Endothelial cell of umbilical vein (primary cell): ENCODE measurements at regions not wholly inside any gene's neighbourhood (a gene's known extent, or its start where the extent isn't known, plus 50 kb on each side); places are given as distances from the start of the nearest gene placed in this dataset.

ENCODE experiments used
- BruUV-seq: library from RNA; stranded (reverse); fragments of 400-500 nt; replicated peaks from 2 replicates; lab custom pipeline; 2021; lab: Mats Ljungman, UMichigan
- CTCF ChIA-PET: fragments of 300-600, 350-600 bp; sonication (Branson Sonifier 250); formaldehyde crosslinking; loops from one replicate; lab custom pipeline; 2021; ENCODE audit warnings: antibody characterized with exemption, inconsistent platforms; lab: Charles Lee
- POLR2A ChIA-PET: fragments of 300-600, 350-600 bp; sonication (Branson Sonifier 250); formaldehyde crosslinking; loops from one replicate; lab custom pipeline; 2021; ENCODE audit warnings: antibody characterized with exemption, inconsistent platforms; lab: Charles Lee
- DNase-seq: peaks from one replicate; pipeline ENCODE4 v3.0.0-alpha.2; 2011; ENCODE audit warnings: low read depth, low spot score
- FAIRE-seq: peaks from 2 replicates; lab custom pipeline; 2011; peaks lifted over from hg19 to GRCh38; lab: Jason Lieb, UNC
- H2AFZ ChIP-seq: 2 replicates; pipeline ENCODE4 v1.6.0; 2012; ENCODE audit warnings: low read depth, low read length, control low read depth, inconsistent platforms
- H3K27ac ChIP-seq: 2 replicates; pipeline ENCODE4 v1.5.1; 2011; ENCODE audit warnings: low read depth, mild to moderate bottlenecking, control low read depth, low read length, moderate library complexity; ENCODE audit not compliant: insufficient read depth
- H3K27me3 ChIP-seq, 2 experiments: 2 replicates each; pipeline versions ENCODE4 v1.6.0 to v1.6.1; 2011; ENCODE audit warnings: low read length in 2 of 2, mixed read lengths in 1 of 2; ENCODE audit not compliant: control insufficient read depth in 2 of 2, insufficient read depth in 2 of 2
- H3K36me3 ChIP-seq, 2 experiments: 2 replicates in 1 of 2; 3 replicates in 1 of 2; pipeline ENCODE4 v1.5.1; 2011; ENCODE audit warnings: low read length in 2 of 2, mild to moderate bottlenecking in 1 of 2, moderate library complexity in 1 of 2; ENCODE audit not compliant: control insufficient read depth in 2 of 2, insufficient read depth in 2 of 2; ENCODE audit errors: extremely low read depth in 1 of 2
- H3K4me1 ChIP-seq: 3 replicates; pipeline ENCODE4 v1.5.1; 2011; ENCODE audit warnings: mild to moderate bottlenecking, low read length; ENCODE audit not compliant: control insufficient read depth, insufficient read depth; ENCODE audit errors: extremely low read depth
- H3K4me2 ChIP-seq: 2 replicates; pipeline ENCODE4 v1.6.1; 2011; ENCODE audit warnings: low read length, control low read depth, mixed read lengths; ENCODE audit not compliant: insufficient read depth
- H3K4me3 ChIP-seq, 3 experiments: fragments of 200-600 bp in 1 of 3; sonication (generic), shearing (Covaris generic) in 1 of 3; replicated peaks in 1 of 3; 2 replicates each; pipeline ENCODE4 v1.5.1; 2011 to 2016; ENCODE audit warnings: control low read depth in 3 of 3, low read length in 3 of 3, mild to moderate bottlenecking in 2 of 3, inconsistent platforms in 1 of 3, low read depth in 1 of 3, moderate library complexity in 1 of 3; ENCODE audit not compliant: insufficient read depth in 1 of 3
- H3K79me2 ChIP-seq: 2 replicates; pipeline ENCODE4 v1.6.0; 2012; ENCODE audit warnings: low read length, inconsistent platforms; ENCODE audit not compliant: control insufficient read depth, insufficient read depth
- H3K9ac ChIP-seq: replicated peaks from 2 replicates; pipeline ENCODE3; 2011; ENCODE audit warnings: low read length, control low read depth; ENCODE audit not compliant: insufficient read depth; ENCODE audit errors: extremely low read depth
- H3K9me1 ChIP-seq: replicated peaks from 3 replicates; pipeline ENCODE4 v1.6.0; 2011; ENCODE audit warnings: mild to moderate bottlenecking, low read length; ENCODE audit not compliant: control insufficient read depth, insufficient read depth; ENCODE audit errors: extremely low read depth
- H3K9me3 ChIP-seq: replicated peaks from 2 replicates; pipeline ENCODE4 v1.5.1; 2012; ENCODE audit warnings: low read length, inconsistent platforms; ENCODE audit not compliant: control insufficient read depth, insufficient read depth
- H4K20me1 ChIP-seq: replicated peaks from 2 replicates; pipeline ENCODE3; 2011; ENCODE audit warnings: mild to moderate bottlenecking, low read length; ENCODE audit not compliant: control insufficient read depth, insufficient read depth; ENCODE audit errors: extremely low read depth
- EZH2 ChIP-seq: IDR thresholded peaks from 2 replicates; pipeline ENCODE4 v1.6.1; 2012; ENCODE audit warnings: borderline replicate concordance, low read depth, mild to moderate bottlenecking, moderate library complexity, low read length, inconsistent platforms; ENCODE audit not compliant: severe bottlenecking
- FOS ChIP-seq: IDR thresholded peaks from 2 replicates; pipeline ENCODE4 v1.6.1; 2011; ENCODE audit warnings: mild to moderate bottlenecking, low read length, moderate library complexity, borderline replicate concordance; ENCODE audit not compliant: insufficient read depth
- GATA2 ChIP-seq: IDR thresholded peaks from 2 replicates; pipeline ENCODE4 v1.7.0; 2011; ENCODE audit warnings: low read depth, mild to moderate bottlenecking, moderate library complexity, mixed read lengths, low read length; ENCODE audit not compliant: insufficient read length, insufficient read depth
- JUN ChIP-seq: IDR thresholded peaks from 2 replicates; pipeline ENCODE4 v1.6.1; 2011; ENCODE audit warnings: borderline replicate concordance, low read depth; ENCODE audit not compliant: insufficient read length, insufficient read depth
- MYC ChIP-seq: IDR thresholded peaks from one replicate; pipeline ENCODE4 v1.6.1; 2011; ENCODE audit warnings: mild to moderate bottlenecking, low read depth, low read length
- POLR2A ChIP-seq: IDR thresholded peaks from 2 replicates; pipeline ENCODE4 v1.6.1; 2012; ENCODE audit warnings: low read depth, mild to moderate bottlenecking, control low read depth, low read length
- POLR2AphosphoS5 ChIP-seq: IDR thresholded peaks from 2 replicates; pipeline ENCODE4 v1.6.1; 2012; ENCODE audit warnings: low read depth, mild to moderate bottlenecking, control low read depth, low read length, moderate library complexity; ENCODE audit not compliant: insufficient read depth
- dilution Hi-C: fragments of 300-500 bp; cut with MboI; formaldehyde crosslinking; loops from one replicate; pipeline ENCODE4 v1.15.0; 2019; ENCODE audit warnings: low sequenced_read_pairs; ENCODE audit not compliant: extremely low pct_ligation_motif_present
- intact Hi-C: fragments of 100-400 bp; cut with micrococcal nuclease; formaldehyde crosslinking; loops from one replicate; pipeline ENCODE4 v1.10.0; 2022
- TF ChIP-seq, protein P1 (sequence below), 2 donors: IDR thresholded peaks; 1 replicate in 1 of 2; 2 replicates in 1 of 2; pipeline ENCODE4 v1.5.1; 2011; ENCODE audit warnings: low read length in 2 of 2, mild to moderate bottlenecking in 2 of 2, moderate library complexity in 2 of 2, control low read depth in 1 of 2, inconsistent platforms in 1 of 2, low read depth in 1 of 2; ENCODE audit not compliant: insufficient read depth in 1 of 2; ENCODE audit errors: extremely low read depth in 1 of 2
- TF ChIP-seq, protein P2 (sequence below): IDR thresholded peaks from 2 replicates; pipeline ENCODE4 v1.6.1; 2011; ENCODE audit not compliant: insufficient read depth, insufficient read length

DNA sequence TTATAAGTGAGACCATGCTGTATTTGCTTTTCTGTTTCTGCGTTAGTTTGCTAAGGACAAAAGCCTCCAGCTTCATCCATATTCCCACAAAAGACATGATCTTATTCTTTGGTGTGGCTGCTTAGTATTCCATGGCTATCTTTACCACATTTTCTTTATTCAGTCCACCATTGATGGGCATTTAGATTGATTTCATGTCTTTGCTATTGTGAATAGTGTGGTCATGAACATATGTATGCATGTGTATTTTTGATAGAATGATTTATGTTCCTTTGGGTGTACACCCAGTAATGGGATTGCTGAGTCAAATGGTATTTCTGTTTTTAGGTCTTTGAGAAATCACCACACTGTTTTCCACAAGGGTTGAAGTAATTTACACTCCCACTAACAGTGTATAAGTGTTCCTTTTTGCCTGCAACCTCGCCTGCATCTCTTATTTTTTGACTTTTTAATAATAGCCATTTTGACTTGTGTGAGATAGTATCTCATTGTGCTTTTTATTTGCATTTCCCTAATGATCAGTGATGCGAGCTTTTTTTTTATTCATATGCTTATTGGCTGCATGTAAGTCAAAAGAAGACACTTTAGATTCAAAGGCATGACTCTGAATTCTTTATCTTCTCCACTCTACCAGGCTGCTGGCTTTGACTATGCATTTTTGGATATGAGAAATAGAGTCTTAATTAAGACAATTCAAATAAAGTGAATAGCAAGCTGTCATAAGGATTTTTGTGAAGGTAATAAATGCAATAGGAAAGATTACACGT lies 183.3 kb upstream of the SYNPR start:
- Histone ChIP-seq H3K4me2 (no peak overlapping the region), H3K9me1 (no peaks in the 10 kb centered on the region), H3K27me3 (no peaks in the 10 kb centered on the region), H3K4me1 (no peaks in the 10 kb centered on the region), H2AFZ (no peak overlapping the region), H3K27ac (no peak overlapping the region), H3K9ac (no peak overlapping the region), H4K20me1 (no peaks in the 10 kb centered on the region), H3K9me3 (peaks cover 2% of the 10 kb centered on the region), H3K79me2 (no peaks in the 10 kb centered on the region), H3K36me3 (no peaks in the 10 kb centered on the region), H3K4me3 (no peak overlapping the region)
- intact Hi-C loops (no loop called here), dilution Hi-C loops (no loop called here)
- ChIA-PET POLR2A (no interaction called here), CTCF (no interaction called here)
- BruUV-seq, result no TSS peak
- TF ChIP-seq POLR2A (no peak), JUN (no peak), POLR2AphosphoS5 (no peak), GATA2 (no peak), FOS (no peak), MYC (no peak), EZH2 (no peak)
- TF ChIP-seq, protein P1, sequence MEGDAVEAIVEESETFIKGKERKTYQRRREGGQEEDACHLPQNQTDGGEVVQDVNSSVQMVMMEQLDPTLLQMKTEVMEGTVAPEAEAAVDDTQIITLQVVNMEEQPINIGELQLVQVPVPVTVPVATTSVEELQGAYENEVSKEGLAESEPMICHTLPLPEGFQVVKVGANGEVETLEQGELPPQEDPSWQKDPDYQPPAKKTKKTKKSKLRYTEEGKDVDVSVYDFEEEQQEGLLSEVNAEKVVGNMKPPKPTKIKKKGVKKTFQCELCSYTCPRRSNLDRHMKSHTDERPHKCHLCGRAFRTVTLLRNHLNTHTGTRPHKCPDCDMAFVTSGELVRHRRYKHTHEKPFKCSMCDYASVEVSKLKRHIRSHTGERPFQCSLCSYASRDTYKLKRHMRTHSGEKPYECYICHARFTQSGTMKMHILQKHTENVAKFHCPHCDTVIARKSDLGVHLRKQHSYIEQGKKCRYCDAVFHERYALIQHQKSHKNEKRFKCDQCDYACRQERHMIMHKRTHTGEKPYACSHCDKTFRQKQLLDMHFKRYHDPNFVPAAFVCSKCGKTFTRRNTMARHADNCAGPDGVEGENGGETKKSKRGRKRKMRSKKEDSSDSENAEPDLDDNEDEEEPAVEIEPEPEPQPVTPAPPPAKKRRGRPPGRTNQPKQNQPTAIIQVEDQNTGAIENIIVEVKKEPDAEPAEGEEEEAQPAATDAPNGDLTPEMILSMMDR (IDR thresholded peaks at IDR 0.05; ENCODE audit: extremely low read depth in 1 of 2, insufficient read depth in 1 of 2, low read depth in 1 of 2, low read length in 2 of 2), result no peak
- TF ChIP-seq, protein P2, sequence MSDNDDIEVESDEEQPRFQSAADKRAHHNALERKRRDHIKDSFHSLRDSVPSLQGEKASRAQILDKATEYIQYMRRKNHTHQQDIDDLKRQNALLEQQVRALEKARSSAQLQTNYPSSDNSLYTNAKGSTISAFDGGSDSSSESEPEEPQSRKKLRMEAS, result no peak
- DNase-seq (no peak), FAIRE-seq (no peak)
